H1 (cell line): ENCODE measurements at regions not wholly inside any gene's neighbourhood (a gene's known extent, or its start where the extent isn't known, plus 50 kb on each side); places are given as distances from the start of the nearest gene placed in this dataset.

ENCODE experiments used
- CTCF ChIA-PET: fragments of 300-600 bp; sonication (Branson Sonifier 250); formaldehyde crosslinking; loops from one replicate; lab custom pipeline; 2021; ENCODE audit not compliant: partially characterized antibody; lab: Charles Lee
- POLR2A ChIA-PET: fragments of 300-600 bp; sonication (Branson Sonifier 250); formaldehyde crosslinking; loops from one replicate; lab custom pipeline; 2021; ENCODE audit warnings: inconsistent platforms; ENCODE audit not compliant: partially characterized antibody; lab: Charles Lee
- DNase-seq, 2 experiments: peaks; one replicate each; pipeline versions ENCODE4 v3.0.0 to v3.0.0-alpha.2; 2010 to 2022; ENCODE audit warnings: low spot score in 2 of 2, low read depth in 1 of 2, mixed read lengths in 1 of 2
- FAIRE-seq: peaks from 2 replicates; lab custom pipeline; 2011; peaks lifted over from hg19 to GRCh38; lab: Jason Lieb, UNC
- H2AFZ ChIP-seq: 2 replicates; pipeline ENCODE4 v1.8.1; 2012; ENCODE audit warnings: low read length, inconsistent platforms
- H2AK5ac ChIP-seq: 2 replicates; pipeline ENCODE4 v1.6.1; 2013; ENCODE audit warnings: low read depth, low read length
- H2BK120ac ChIP-seq: replicated peaks from 2 replicates; pipeline ENCODE3; 2013; ENCODE audit warnings: low read depth, low read length, inconsistent platforms
- H2BK12ac ChIP-seq: 2 replicates; pipeline ENCODE4 v1.6.1; 2013; ENCODE audit warnings: low read depth, low read length
- H2BK15ac ChIP-seq: 2 replicates; pipeline ENCODE4 v1.6.1; 2013; ENCODE audit warnings: low read length
- H2BK20ac ChIP-seq: 2 replicates; pipeline ENCODE4 v1.6.1; 2013; ENCODE audit warnings: low read length
- H2BK5ac ChIP-seq: 2 replicates; pipeline ENCODE4 v1.6.1; 2013; ENCODE audit warnings: low read depth, low read length
- H3K14ac ChIP-seq: 2 replicates; pipeline ENCODE4 v1.6.1; 2013; ENCODE audit warnings: inconsistent platforms; ENCODE audit not compliant: insufficient read length
- H3K18ac ChIP-seq: 2 replicates; pipeline ENCODE4 v1.6.1; 2013; ENCODE audit warnings: low read length; ENCODE audit errors: extremely low read depth
- H3K23ac ChIP-seq: 2 replicates; pipeline ENCODE4 v1.6.1; 2013; ENCODE audit warnings: inconsistent platforms; ENCODE audit not compliant: insufficient read length
- H3K23me2 ChIP-seq: 2 replicates; pipeline ENCODE4 v1.6.1; 2013; ENCODE audit warnings: low read depth, low read length
- H3K27ac ChIP-seq: 2 replicates; pipeline ENCODE4 v1.6.1; 2011; ENCODE audit warnings: low read depth, low read length, inconsistent platforms
- H3K27me3 ChIP-seq, 4 experiments: replicated peaks in 1 of 4; 1 replicate in 1 of 4; 2 replicates in 3 of 4; pipeline versions ENCODE4 v1.6.1 to v1.8.1; 2011 to 2013; ENCODE audit warnings: low read length in 3 of 4, mild to moderate bottlenecking in 3 of 4, inconsistent platforms in 2 of 4, mixed read lengths in 2 of 4, moderate library complexity in 1 of 4; ENCODE audit not compliant: control insufficient read depth in 3 of 4, insufficient read depth in 3 of 4; ENCODE audit errors: extremely low read depth in 1 of 4
- H3K36me3 ChIP-seq, 4 experiments: 2 replicates each; pipeline versions ENCODE4 v1.6.1 to v1.8.1; 2011 to 2013; ENCODE audit warnings: mild to moderate bottlenecking in 4 of 4, low read length in 3 of 4, moderate library complexity in 2 of 4, control low read depth in 1 of 4, inconsistent platforms in 1 of 4; ENCODE audit not compliant: insufficient read depth in 4 of 4, control insufficient read depth in 2 of 4
- H3K4ac ChIP-seq: replicated peaks from 2 replicates; pipeline ENCODE3; 2013; ENCODE audit warnings: low read length, low read depth, mixed read lengths, inconsistent platforms; ENCODE audit not compliant: insufficient read length
- H3K4me1 ChIP-seq, 4 experiments: replicated peaks in 1 of 4; 1 replicate in 1 of 4; 2 replicates in 3 of 4; pipeline versions ENCODE4 v1.6.1 to v1.8.1; 2011 to 2013; ENCODE audit warnings: low read length in 3 of 4, inconsistent platforms in 2 of 4, mixed read lengths in 1 of 4; ENCODE audit not compliant: insufficient read depth in 4 of 4, control insufficient read depth in 3 of 4
- H3K4me2 ChIP-seq, 2 experiments: 2 replicates each; pipeline versions ENCODE4 v1.6.1 to v1.8.1; 2011 to 2013; ENCODE audit warnings: low read depth in 2 of 2, low read length in 2 of 2, control low read depth in 1 of 2, inconsistent platforms in 1 of 2, mild to moderate bottlenecking in 1 of 2; ENCODE audit not compliant: insufficient read depth in 1 of 2
- H3K4me3 ChIP-seq, 4 experiments: fragments of 200-600, 300-600 bp in 1 of 4; sonication (generic), shearing (Covaris generic), sonication (Bioruptor Twin) in 1 of 4; 2 replicates each; pipeline versions ENCODE4 v1.5.1 to v1.8.1; 2011 to 2016; ENCODE audit warnings: low read length in 4 of 4, low read depth in 3 of 4, control low read depth in 2 of 4, inconsistent platforms in 2 of 4, mild to moderate bottlenecking in 2 of 4, mixed read lengths in 1 of 4, moderate library complexity in 1 of 4; ENCODE audit not compliant: insufficient read depth in 2 of 4; ENCODE audit errors: extremely low read depth in 1 of 4
- H3K56ac ChIP-seq: replicated peaks from 2 replicates; pipeline ENCODE3; 2013; ENCODE audit warnings: low read depth, mild to moderate bottlenecking, mixed read lengths, low read length, inconsistent platforms; ENCODE audit not compliant: insufficient read length
- H3K79me1 ChIP-seq: 2 replicates; pipeline ENCODE4 v1.6.1; 2013; ENCODE audit warnings: low read depth, low read length, control low read depth
- H3K79me2 ChIP-seq, 2 experiments: 2 replicates each; pipeline versions ENCODE4 v1.6.1 to v1.8.1; 2012 to 2013; ENCODE audit warnings: low read length in 2 of 2, mild to moderate bottlenecking in 2 of 2, inconsistent platforms in 1 of 2; ENCODE audit not compliant: insufficient read depth in 2 of 2, control insufficient read depth in 1 of 2
- H3K9ac ChIP-seq, 4 experiments: replicated peaks in 1 of 4; 1 replicate in 1 of 4; 2 replicates in 3 of 4; pipeline versions ENCODE4 v1.6.1 to v1.8.1; 2011 to 2013; ENCODE audit warnings: low read depth in 3 of 4, low read length in 3 of 4, control low read depth in 2 of 4, mild to moderate bottlenecking in 2 of 4, moderate library complexity in 2 of 4, inconsistent platforms in 1 of 4; ENCODE audit errors: extremely low read depth in 1 of 4
- H3K9me3 ChIP-seq, 2 experiments: 2 replicates each; pipeline versions ENCODE4 v1.6.1 to v1.8.1; 2012 to 2013; ENCODE audit warnings: mild to moderate bottlenecking in 2 of 2, moderate library complexity in 2 of 2, control low read depth in 1 of 2, inconsistent platforms in 1 of 2, low read depth in 1 of 2, low read length in 1 of 2, mixed read lengths in 1 of 2; ENCODE audit not compliant: insufficient read depth in 2 of 2
- H4K20me1 ChIP-seq, 2 experiments: replicated peaks in 1 of 2; 2 replicates each; pipeline versions ENCODE3 to v1.8.1; 2011 to 2013; ENCODE audit warnings: inconsistent platforms in 2 of 2, low read length in 2 of 2, mild to moderate bottlenecking in 1 of 2; ENCODE audit not compliant: insufficient read depth in 2 of 2, control insufficient read depth in 1 of 2
- H4K5ac ChIP-seq: 2 replicates; pipeline ENCODE4 v1.6.1; 2013; ENCODE audit warnings: low read length, low read depth, mixed read lengths, inconsistent platforms; ENCODE audit not compliant: insufficient read length
- H4K8ac ChIP-seq: 2 replicates; pipeline ENCODE4 v1.8.0; 2013; ENCODE audit warnings: mild to moderate bottlenecking, moderate library complexity, low read length, inconsistent platforms; ENCODE audit not compliant: insufficient read depth; ENCODE audit errors: extremely low read depth
- H4K91ac ChIP-seq: replicated peaks from 2 replicates; pipeline ENCODE3; 2013; ENCODE audit warnings: low read length, mixed read lengths, inconsistent platforms; ENCODE audit not compliant: insufficient read length
- BRCA1 ChIP-seq: IDR thresholded peaks from 2 replicates; pipeline ENCODE4 v1.6.1; 2012; ENCODE audit warnings: low read depth, low read length, improper control_type of control experiment
- EZH2 ChIP-seq: fragments of 200-600 bp; sonication (generic); IDR thresholded peaks from 2 replicates; pipeline ENCODE4 v1.7.1; 2012; ENCODE audit warnings: low read depth, mild to moderate bottlenecking, moderate library complexity, low read length, inconsistent platforms; ENCODE audit not compliant: severe bottlenecking
- FOSL1 ChIP-seq: IDR thresholded peaks from 2 replicates; pipeline ENCODE4 v1.6.1; 2011; ENCODE audit warnings: mild to moderate bottlenecking, low read depth, low read length, moderate library complexity; ENCODE audit not compliant: insufficient read depth
- RXRA ChIP-seq: IDR thresholded peaks from 2 replicates; pipeline ENCODE4 v1.6.1; 2011; ENCODE audit warnings: low read depth, mild to moderate bottlenecking, low read length, moderate library complexity; ENCODE audit not compliant: insufficient read depth
- SIN3A ChIP-seq, 2 experiments: IDR thresholded peaks in 1 of 2; conservative IDR thresholded peaks in 1 of 2; 2 replicates each; pipeline ENCODE4 v1.6.1; 2011 to 2012; ENCODE audit warnings: low read length in 2 of 2, improper control_type of control experiment in 1 of 2, low read depth in 1 of 2, mild to moderate bottlenecking in 1 of 2
- SIX5 ChIP-seq: IDR thresholded peaks from 2 replicates; pipeline ENCODE4 v1.6.1; 2011; ENCODE audit warnings: mild to moderate bottlenecking, low read depth, low read length
- WGBS, 2 experiments: shearing (Covaris generic) in 1 of 2; methylation state at CpG; one replicate each; pipeline versions ENCODE4 v1.1.6 to v1.1.7; 2013 to 2015; ENCODE audit warnings: low lambda C conversion rate in 2 of 2, mixed read lengths in 2 of 2, inconsistent platforms in 1 of 2, low coverage in 1 of 2, missing lambda C conversion rate in 1 of 2; ENCODE audit not compliant: insufficient replicate concordance in 2 of 2, insufficient coverage in 1 of 2, insufficient read length in 1 of 2; ENCODE audit errors: extremely low coverage in 1 of 2, missing lambda C conversion rate in 1 of 2; 5-methylcytosine and 5-hydroxymethylcytosine counted together
- TF ChIP-seq, protein P1 (sequence below): IDR thresholded peaks from 2 replicates; pipeline ENCODE4 v1.6.1; 2012; ENCODE audit warnings: inconsistent platforms
- TF ChIP-seq, protein P2 (sequence below): IDR thresholded peaks from 2 replicates; pipeline ENCODE4 v1.6.1; 2012; ENCODE audit warnings: low read length, inconsistent platforms
- TF ChIP-seq, protein P3 (sequence below): IDR thresholded peaks from 2 replicates; pipeline ENCODE4 v1.6.1; 2011; ENCODE audit warnings: low read depth, mild to moderate bottlenecking, low read length; ENCODE audit not compliant: insufficient read depth

DNA sequence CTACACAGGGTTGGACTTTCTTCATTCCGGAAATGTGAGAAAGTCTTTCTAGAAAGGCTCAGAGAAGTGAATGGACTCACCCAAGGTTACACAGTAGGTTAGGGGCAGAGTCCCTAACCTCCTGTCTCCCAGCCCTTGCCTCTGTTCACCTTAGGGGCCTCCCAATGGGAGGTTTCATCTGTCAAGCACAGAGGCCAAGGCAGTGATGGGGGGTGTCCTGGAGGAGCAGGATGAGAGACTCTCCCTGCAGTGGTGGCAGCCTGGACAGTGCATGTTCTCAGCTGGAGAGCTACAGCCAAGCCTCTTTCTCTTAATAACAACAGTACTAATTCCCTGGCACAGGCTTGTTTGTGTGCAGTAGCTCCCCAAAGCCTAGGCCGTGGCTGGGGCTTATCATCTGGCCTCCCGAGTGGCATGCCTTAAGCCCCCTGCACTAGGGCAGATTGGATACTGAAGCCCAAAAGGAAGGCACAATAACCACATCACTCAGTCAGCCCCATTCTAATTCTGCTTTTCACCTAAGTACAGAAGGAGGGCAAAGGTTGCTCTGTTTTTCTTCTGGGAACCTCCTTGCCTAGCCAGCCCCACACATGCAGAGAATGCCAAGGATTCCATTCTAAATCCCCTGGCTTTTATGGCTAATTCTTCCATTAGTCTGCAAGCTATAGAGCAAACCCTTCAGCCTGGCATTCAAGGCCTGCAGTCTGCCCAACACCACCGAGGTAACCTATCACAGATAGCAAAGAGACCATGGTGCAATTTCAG, 50.2 kb upstream of the XPA start:
- ChIA-PET CTCF (interaction anchor here (1.4 kb wide), 1 partner anchor 17 kb away, joined by 3 read pairs; no protein-coding TSS in a partner anchor), POLR2A (no interaction called here)
- 78% methylated on average over 4 of the region's 4 CpGs; no CpG with 5 or more reads in 1 of the 2 experiments for WGBS, 2 experiments
- FAIRE-seq, result no peak
- Histone ChIP-seq H3K36me3 (no peaks in the 10 kb centered on the region), H3K18ac (no peak overlapping the region), H3K27me3 (peaks cover 0 to 4% (median 4%) of the 10 kb centered on the region in 4 experiments; a peak in 4 of 7 replicates), H3K4ac (no peak overlapping the region), H3K14ac (no peak overlapping the region), H4K5ac (no peak overlapping the region), H2BK5ac (no peak overlapping the region), H2BK15ac (no peak overlapping the region), H4K20me1 (no peaks in the 10 kb centered on the region), H3K4me2 (no peak overlapping the region), H2BK20ac (no peak overlapping the region), H2BK120ac (no peak overlapping the region), H3K4me3 (no peak overlapping the region), H3K9ac (no peak overlapping the region), H3K27ac (no peak overlapping the region), H4K8ac (no peak overlapping the region), H3K79me1 (no peaks in the 10 kb centered on the region), H3K56ac (no peak overlapping the region), H2AK5ac (no peak overlapping the region), H3K23me2 (no peaks in the 10 kb centered on the region; the same call in none of the 2 replicates), H3K79me2 (no peaks in the 10 kb centered on the region), H3K23ac (no peak overlapping the region), H2AFZ (no peak overlapping the region), H3K9me3 (no peaks in the 10 kb centered on the region), H4K91ac (no peak overlapping the region), H2BK12ac (no peak overlapping the region), H3K4me1 (peaks cover 0 to 5% (median 1%) of the 10 kb centered on the region in 4 experiments; a peak in 2 of 7 replicates)
- no peak for DNase-seq
- no peak for TF ChIP-seq SIX5
- TF ChIP-seq BRCA1, result no peak
- TF ChIP-seq, protein P1, sequence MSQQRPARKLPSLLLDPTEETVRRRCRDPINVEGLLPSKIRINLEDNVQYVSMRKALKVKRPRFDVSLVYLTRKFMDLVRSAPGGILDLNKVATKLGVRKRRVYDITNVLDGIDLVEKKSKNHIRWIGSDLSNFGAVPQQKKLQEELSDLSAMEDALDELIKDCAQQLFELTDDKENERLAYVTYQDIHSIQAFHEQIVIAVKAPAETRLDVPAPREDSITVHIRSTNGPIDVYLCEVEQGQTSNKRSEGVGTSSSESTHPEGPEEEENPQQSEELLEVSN, result no peak
- TF ChIP-seq, protein P2, sequence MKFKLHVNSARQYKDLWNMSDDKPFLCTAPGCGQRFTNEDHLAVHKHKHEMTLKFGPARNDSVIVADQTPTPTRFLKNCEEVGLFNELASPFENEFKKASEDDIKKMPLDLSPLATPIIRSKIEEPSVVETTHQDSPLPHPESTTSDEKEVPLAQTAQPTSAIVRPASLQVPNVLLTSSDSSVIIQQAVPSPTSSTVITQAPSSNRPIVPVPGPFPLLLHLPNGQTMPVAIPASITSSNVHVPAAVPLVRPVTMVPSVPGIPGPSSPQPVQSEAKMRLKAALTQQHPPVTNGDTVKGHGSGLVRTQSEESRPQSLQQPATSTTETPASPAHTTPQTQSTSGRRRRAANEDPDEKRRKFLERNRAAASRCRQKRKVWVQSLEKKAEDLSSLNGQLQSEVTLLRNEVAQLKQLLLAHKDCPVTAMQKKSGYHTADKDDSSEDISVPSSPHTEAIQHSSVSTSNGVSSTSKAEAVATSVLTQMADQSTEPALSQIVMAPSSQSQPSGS, result no peak
- no peak for TF ChIP-seq FOSL1
- TF ChIP-seq, protein P3, sequence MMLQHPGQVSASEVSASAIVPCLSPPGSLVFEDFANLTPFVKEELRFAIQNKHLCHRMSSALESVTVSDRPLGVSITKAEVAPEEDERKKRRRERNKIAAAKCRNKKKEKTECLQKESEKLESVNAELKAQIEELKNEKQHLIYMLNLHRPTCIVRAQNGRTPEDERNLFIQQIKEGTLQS, result no peak
- TF ChIP-seq RXRA, result no peak
- TF ChIP-seq EZH2, result no peak
- no peak for TF ChIP-seq SIN3A (conservative IDR thresholded peaks at IDR 0.05 in 1 of 2, IDR thresholded peaks at IDR 0.05 in 1 of 2; ENCODE audit: low read depth in 1 of 2, low read length in 2 of 2)
